Parathyroid adenoma (tissue), 2 donors: ENCODE measurements at regions not wholly inside any gene's neighbourhood (a gene's known extent, or its start where the extent isn't known, plus 50 kb on each side); places are given as distances from the start of the nearest gene placed in this dataset.

ENCODE experiments used
- H2AFZ ChIP-seq: fragments of 300-600 bp; sonication (generic); one replicate; pipeline ENCODE4 v1.7.0; 2017; ENCODE audit warnings: antibody characterized with exemption, mild to moderate bottlenecking
- H3K27ac ChIP-seq: fragments of 300-600 bp; sonication (generic); one replicate; pipeline ENCODE4 v1.7.0; 2017
- H3K27me3 ChIP-seq: fragments of 300-600 bp; sonication (generic); one replicate; pipeline ENCODE4 v1.7.0; 2017; ENCODE audit warnings: low read length; ENCODE audit not compliant: control insufficient read depth, insufficient read depth
- H3K36me3 ChIP-seq: fragments of 300-600 bp; sonication (generic); one replicate; pipeline ENCODE4 v1.7.0; 2017; ENCODE audit warnings: low read length; ENCODE audit not compliant: control insufficient read depth, insufficient read depth
- H3K4me1 ChIP-seq: fragments of 300-600 bp; sonication (generic); one replicate; pipeline ENCODE4 v1.7.0; 2017; ENCODE audit warnings: control low read depth
- H3K4me2 ChIP-seq: fragments of 300-600 bp; sonication (generic); one replicate; pipeline ENCODE4 v1.7.0; 2017; ENCODE audit warnings: low read length
- H3K4me3 ChIP-seq: fragments of 300-600 bp; sonication (generic); one replicate; pipeline ENCODE4 v1.7.0; 2017; ENCODE audit warnings: low read depth, low read length
- H3K79me2 ChIP-seq: fragments of 300-600 bp; sonication (generic); one replicate; pipeline ENCODE4 v1.7.0; 2017; ENCODE audit warnings: control low read depth
- H3K9ac ChIP-seq: fragments of 300-600 bp; sonication (generic); one replicate; pipeline ENCODE4 v1.7.0; 2017; ENCODE audit warnings: mild to moderate bottlenecking
- H3K9me3 ChIP-seq: fragments of 300-600 bp; sonication (generic); one replicate; pipeline ENCODE4 v1.7.0; 2017; ENCODE audit warnings: low read length; ENCODE audit not compliant: control insufficient read depth
- CTCF ChIP-seq: fragments of 300-600 bp; sonication (generic); IDR thresholded peaks from one replicate; pipeline ENCODE4 v1.7.0; 2017; ENCODE audit warnings: antibody characterized with exemption, mild to moderate bottlenecking
- donor health status: primary hyperparathyroidism.

GRCh38 chr13:44212633-44213396, 160.8 kb upstream of the SERP2 start:
- H3K4me1 ChIP-seq: no peaks in the 10 kb centered on the region
- H3K4me2 ChIP-seq: no peak overlapping the region
- no peaks in the 10 kb centered on the region for H3K36me3 ChIP-seq
- TF ChIP-seq CTCF: no peak
- no peak overlapping the region for H3K4me3 ChIP-seq
- no peak overlapping the region for H2AFZ ChIP-seq
- H3K9me3 ChIP-seq: no peaks in the 10 kb centered on the region
- H3K27me3 ChIP-seq: no peaks in the 10 kb centered on the region
- H3K27ac ChIP-seq: no peak overlapping the region
- H3K79me2 ChIP-seq: no peaks in the 10 kb centered on the region
- no peak overlapping the region for H3K9ac ChIP-seq

- no peak for TF ChIP-seq CTCF
- H3K9me3 ChIP-seq: no peaks in the 10 kb centered on the region
- H3K27me3 ChIP-seq: no peaks in the 10 kb centered on the region
- no peak overlapping the region for H3K27ac ChIP-seq
- no peaks in the 10 kb centered on the region for H3K79me2 ChIP-seq
- H3K4me1 ChIP-seq: no peaks in the 10 kb centered on the region
- H2AFZ ChIP-seq: no peak overlapping the region
- no peak overlapping the region for H3K4me2 ChIP-seq
- H3K36me3 ChIP-seq: no peaks in the 10 kb centered on the region
- no peak overlapping the region for H3K4me3 ChIP-seq
- H3K9ac ChIP-seq: no peak overlapping the region
Observed at GRCh38 chr13:44218501-44219240, 155.0 kb upstream of the SERP2 start.

- Histone ChIP-seq H3K36me3 (no peaks in the 10 kb centered on the region), H3K9ac (no peak overlapping the region), H3K27ac (no peak overlapping the region), H3K9me3 (no peaks in the 10 kb centered on the region), H3K79me2 (no peaks in the 10 kb centered on the region), H3K4me3 (no peak overlapping the region), H3K4me1 (no peaks in the 10 kb centered on the region), H3K4me2 (no peak overlapping the region), H3K27me3 (no peaks in the 10 kb centered on the region), H2AFZ (no peak overlapping the region)
- no peak for TF ChIP-seq CTCF
Observed at GRCh38 chr13:44219577-44220548, 153.8 kb upstream of the SERP2 start.

- no peaks in the 10 kb centered on the region for H3K4me1 ChIP-seq
- H3K27ac ChIP-seq: no peak overlapping the region
- no peaks in the 10 kb centered on the region for H3K9me3 ChIP-seq
- H2AFZ ChIP-seq: no peak overlapping the region
- no peak overlapping the region for H3K9ac ChIP-seq
- no peak for TF ChIP-seq CTCF
- no peaks in the 10 kb centered on the region for H3K36me3 ChIP-seq
- H3K27me3 ChIP-seq: no peaks in the 10 kb centered on the region
- H3K4me3 ChIP-seq: no peak overlapping the region
- no peaks in the 10 kb centered on the region for H3K79me2 ChIP-seq
- no peak overlapping the region for H3K4me2 ChIP-seq
Observed at GRCh38 chr13:44220948-44221347, 152.7 kb upstream of the SERP2 start.
